ENCODE measurements at regions not wholly inside any gene's neighbourhood (a gene's known extent, or its start where the extent isn't known, plus 50 kb on each side); places are given as distances from the start of the nearest gene placed in this dataset.
"Not testable (repeated sequence)": the region's sequence is repeated elsewhere in the genome, so short reads cannot be mapped to it uniquely, and the experiment has no call there.

DNA sequence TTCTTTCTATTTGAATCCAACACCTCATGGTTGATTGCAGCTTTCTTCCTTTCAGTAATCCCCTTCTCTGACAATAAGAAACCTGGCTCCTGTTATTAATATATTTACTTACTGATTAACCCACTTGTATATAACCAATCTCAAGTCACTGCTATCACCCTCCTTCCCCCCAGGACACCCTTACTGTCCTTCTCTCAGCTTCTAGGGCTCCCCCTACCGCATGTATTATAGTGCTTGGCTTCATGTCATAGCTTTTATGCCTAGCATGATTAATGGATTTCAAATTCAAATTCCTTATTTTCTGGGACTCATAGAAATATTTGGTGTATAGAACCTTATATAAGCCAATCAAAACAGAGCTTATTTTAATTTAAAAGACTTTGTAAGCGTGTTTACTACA, 75.7 kb upstream of the BNIP2 start:
- no peak for DNase-seq

DNA sequence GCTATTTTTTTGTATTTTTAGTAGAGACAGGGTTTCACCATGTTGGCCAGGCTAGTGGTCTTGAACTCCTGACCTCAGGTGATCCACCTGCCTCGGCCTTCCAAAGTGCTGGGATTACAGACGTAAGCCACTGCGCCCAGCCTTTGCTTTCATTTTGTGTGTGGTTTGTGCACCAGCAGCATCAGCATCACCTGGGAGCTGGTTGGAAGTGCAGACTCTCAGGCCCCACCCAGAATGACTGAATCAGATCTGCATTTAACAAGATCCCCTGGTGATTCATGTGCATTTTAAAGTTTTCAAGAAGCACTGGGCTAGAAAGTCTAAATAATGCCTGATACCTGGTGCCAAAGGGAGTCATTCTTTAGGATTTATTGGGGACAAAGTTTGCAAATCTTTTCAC, 73.4 kb upstream of the BNIP2 start:
- no peak for DNase-seq

DNA sequence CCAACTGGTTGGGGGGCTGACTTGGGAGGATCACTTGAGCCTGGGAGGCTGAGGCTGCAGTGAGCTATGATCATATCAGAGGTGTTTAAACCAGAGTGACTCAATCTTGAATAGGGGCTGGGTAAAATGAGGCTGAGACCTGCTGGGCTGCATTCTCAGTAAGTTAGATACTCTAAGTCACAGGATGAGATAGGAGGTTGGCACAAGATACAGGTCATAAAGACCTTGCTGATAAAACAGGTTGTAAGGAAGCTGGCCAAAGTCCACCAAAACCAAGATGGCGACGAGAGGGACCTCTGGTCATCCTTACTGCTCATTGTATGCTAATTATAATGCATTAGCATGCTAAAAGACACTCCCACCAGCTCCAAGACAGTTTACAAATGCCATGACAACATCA, 71.1 kb upstream of the BNIP2 start:
- not testable (repeated sequence) for DNase-seq

DNA sequence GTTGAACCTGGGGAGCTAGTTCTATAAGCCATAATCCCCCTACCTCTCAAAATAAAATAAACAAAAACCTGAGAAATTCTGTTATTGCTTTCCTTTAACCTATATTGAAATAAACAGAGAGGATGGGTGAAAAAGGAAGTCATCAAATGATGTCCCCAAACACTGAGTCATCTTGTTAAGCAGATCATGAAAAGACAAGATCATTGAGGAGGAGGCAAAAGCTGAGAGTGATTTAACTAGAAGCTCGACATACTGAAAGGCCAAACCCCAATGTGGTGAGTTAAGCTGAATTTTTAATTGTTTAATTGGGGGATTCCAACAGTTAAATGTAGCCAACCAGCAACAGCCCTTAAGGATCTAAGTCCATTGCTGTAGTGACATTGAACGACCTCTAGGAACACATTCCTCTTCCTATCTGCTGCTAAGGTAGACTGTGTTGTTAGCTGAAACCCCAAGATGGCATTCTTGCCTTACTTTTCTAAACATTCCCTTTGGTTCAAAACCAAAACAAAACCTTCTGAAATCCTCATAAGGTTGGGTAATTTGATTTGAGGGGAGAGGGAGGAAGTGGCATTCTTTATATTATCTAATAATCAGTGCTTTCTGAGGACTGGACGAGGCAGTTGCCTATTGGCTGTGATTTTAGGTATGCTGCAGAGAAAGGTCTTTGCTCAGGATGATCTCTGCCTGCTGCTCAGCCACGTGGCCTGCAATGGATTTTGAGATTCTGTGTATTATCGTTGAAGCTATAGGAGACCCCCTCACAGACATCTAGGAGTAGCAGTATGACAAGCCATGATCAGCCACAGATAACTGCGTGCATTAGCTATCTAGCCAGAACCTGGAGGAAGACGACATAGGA, 62.7 kb upstream of the BNIP2 start:
- DNase-seq, result peak; percentile 7

DNA sequence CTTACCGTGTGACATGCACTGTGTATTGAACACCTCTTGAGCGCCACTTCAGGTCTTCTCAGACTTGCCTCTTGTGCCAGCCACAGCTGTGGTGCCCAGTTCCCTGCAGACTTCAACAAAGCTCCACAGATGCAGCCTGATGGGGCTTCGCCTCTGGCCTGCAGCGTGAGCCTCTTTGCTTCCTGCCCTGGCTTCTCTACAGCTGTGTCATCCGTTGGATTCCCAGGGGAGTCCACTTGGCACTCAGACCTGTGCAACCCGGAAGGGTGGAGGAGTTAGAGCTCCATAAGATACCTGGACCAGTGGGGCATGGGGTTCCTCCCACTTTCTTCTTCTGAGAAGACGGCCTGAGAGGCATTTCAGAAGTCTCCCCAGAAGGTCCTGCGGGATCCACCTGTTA, 57.7 kb upstream of the BNIP2 start:
- DNase-seq, result no peak

- no peak for DNase-seq
Measured at GRCh38 chr15:59741274-59741906, 52.3 kb upstream of the BNIP2 start.

DNA sequence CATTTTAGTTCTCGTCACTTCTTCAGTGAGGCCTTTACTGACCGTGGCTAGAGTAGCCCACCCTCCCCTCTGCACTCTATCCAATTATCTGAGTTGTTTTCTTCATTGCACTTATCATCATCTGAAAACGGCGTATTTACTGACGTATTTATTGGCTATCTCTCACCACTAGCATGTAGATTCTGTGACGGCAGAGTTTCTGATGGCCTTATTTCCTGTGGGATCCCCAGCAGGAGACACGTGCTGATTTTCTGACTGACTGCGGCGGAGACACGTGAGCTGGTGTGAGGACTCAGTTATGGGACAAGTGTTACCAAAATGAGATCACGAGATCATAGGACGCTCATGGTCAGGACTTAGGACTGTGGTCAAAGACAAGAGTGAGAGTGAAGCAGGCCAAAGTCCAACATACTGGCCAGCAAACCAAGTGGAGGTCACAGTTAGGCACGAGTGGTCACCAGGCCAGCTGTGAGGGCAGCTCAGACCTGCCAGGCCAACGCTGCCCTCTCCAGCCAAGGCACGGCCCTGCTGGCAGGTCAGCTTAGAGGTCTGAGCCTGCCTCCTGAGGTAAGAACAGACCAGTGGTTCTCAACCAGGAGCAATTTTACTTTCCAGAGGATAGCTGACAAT, 50.6 kb upstream of the BNIP2 start:
- DNase-seq, result no peak
